Endothelial cell of umbilical vein (primary cell): ENCODE measurements at regions not wholly inside any gene's neighbourhood (a gene's known extent, or its start where the extent isn't known, plus 50 kb on each side); places are given as distances from the start of the nearest gene placed in this dataset.

ENCODE experiments used
- CTCF ChIP-seq, 2 donors: IDR thresholded peaks; 1 replicate in 1 of 2; 2 replicates in 1 of 2; pipeline ENCODE4 v1.5.1; 2011; ENCODE audit warnings: low read length in 2 of 2, mild to moderate bottlenecking in 2 of 2, moderate library complexity in 2 of 2, control low read depth in 1 of 2, inconsistent platforms in 1 of 2, low read depth in 1 of 2; ENCODE audit not compliant: insufficient read depth in 1 of 2; ENCODE audit errors: extremely low read depth in 1 of 2
- EZH2 ChIP-seq: IDR thresholded peaks from 2 replicates; pipeline ENCODE4 v1.6.1; 2012; ENCODE audit warnings: borderline replicate concordance, low read depth, mild to moderate bottlenecking, moderate library complexity, low read length, inconsistent platforms; ENCODE audit not compliant: severe bottlenecking
- GATA2 ChIP-seq: IDR thresholded peaks from 2 replicates; pipeline ENCODE4 v1.7.0; 2011; ENCODE audit warnings: low read depth, mild to moderate bottlenecking, moderate library complexity, mixed read lengths, low read length; ENCODE audit not compliant: insufficient read length, insufficient read depth
- POLR2A ChIP-seq: IDR thresholded peaks from 2 replicates; pipeline ENCODE4 v1.6.1; 2012; ENCODE audit warnings: low read depth, mild to moderate bottlenecking, control low read depth, low read length
- POLR2AphosphoS5 ChIP-seq: IDR thresholded peaks from 2 replicates; pipeline ENCODE4 v1.6.1; 2012; ENCODE audit warnings: low read depth, mild to moderate bottlenecking, control low read depth, low read length, moderate library complexity; ENCODE audit not compliant: insufficient read depth

- TF ChIP-seq CTCF (IDR thresholded peaks at IDR 0.05; ENCODE audit: extremely low read depth in 1 of 2, insufficient read depth in 1 of 2, low read depth in 1 of 2, low read length in 2 of 2) (no peak), POLR2A (no peak), GATA2 (no peak), POLR2AphosphoS5 (no peak), EZH2 (no peak)
Measured at GRCh38 chr6:74872754-74873476, 332.9 kb downstream of the COL12A1 start.
